NCI-H1930 (cell line): ENCODE measurements at regions not wholly inside any gene's neighbourhood (a gene's known extent, or its start where the extent isn't known, plus 50 kb on each side); places are given as distances from the start of the nearest gene placed in this dataset.

Experiments
- DNase-seq, 2 experiments: peaks; one replicate each; lab custom pipeline; 2025; lab: John Stamatoyannopoulos, UW

DNA sequence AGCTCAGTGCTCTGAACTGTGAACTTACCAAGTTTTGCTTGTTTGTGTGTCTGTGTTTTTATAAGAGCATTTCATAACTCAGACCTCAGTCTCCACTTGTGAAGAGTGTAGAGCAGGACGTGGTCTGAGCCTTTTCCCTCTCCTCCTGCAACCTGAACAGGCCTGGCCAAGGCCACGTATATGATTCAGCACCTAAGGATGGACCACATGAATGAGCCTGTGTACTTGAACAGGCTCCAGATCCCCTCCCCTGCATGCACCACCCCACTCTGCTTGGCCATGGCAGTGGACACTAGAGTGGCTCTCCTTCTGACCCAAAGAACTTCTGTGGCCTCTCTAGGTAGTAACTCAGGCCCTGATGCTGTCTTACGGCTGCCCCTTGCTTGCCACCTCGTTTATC lies 125.9 kb upstream of the FSTL4 start:
- no peak for DNase-seq

DNA sequence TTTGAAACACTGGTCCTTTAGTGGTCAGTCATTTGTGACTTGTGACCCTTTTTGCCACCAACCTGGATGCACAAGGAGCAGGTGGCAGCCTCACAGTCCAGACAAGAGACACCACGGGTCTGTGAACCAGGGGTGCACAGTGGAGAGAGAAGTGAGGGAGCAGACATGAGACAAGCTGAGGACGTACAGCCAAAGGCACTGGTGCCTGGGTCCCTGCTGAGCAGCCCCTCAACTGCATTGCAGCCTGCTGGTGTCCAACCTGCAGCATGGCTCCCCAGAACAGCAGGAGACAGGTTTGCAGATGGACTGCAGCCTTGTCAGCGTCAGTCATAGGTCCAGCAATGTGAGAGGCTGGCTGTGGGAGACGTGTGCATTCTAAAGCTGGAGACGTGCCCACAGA lies 124.2 kb upstream of the FSTL4 start:
- DNase-seq = no peak

DNA sequence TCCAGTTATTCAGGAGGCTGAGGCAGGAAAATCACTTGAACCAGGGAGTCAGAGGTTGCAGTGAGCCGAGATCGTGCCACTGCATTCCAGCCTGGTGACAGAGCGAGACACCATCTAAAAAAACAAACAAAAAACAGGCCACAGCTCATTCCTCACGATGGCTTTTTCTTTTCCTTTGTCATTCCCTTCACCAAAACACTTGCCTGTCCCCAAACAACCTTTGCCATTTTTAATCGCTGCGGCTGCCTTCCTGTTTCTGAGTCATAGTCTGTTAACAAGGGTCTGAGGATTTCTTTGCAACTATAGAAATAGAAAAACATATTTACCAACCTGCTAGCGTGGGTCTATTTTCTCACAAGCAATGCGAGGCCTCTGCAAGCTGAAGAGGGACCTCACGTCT lies 123.0 kb upstream of the FSTL4 start:
- no peak for DNase-seq

DNA sequence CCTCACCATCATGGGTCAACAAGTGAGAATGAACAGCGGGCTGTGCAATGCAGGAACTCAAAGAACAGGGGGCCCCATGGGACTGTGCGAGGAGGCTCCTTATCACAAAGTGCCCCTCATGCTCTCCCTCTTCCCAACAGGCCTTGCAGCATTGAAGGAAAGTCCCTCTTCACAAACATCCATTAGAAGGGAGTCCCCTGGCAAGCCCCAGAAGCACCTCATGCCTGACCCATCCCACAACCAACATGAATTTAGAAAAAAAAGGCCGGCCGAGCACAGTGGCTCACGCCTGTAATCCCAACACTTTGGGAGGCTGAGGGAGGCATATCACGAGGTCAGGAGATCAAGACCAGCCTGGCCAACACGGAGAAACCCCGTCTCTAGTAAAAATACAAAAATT lies 122.6 kb upstream of the FSTL4 start:
- DNase-seq = no peak

DNA sequence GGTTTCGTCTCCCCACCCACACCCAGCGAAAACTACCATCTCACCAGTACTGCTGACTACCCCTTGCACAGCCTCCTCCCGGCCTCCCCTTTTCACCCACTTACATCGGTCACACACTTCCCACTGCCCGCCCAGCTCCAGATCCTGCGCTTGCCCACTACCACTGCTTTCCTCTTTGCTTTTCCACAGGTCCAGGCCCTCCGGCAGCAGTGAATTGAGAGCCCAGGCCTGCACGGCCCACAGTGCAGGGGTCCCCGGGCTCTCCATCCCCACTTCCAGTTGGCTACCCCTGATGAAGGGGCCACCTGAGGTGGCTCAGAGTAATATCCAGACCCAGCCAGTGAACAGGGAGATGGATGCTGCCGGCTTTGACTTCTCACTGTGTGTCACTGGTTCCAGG lies 120.2 kb upstream of the FSTL4 start:
- no peak for DNase-seq

DNA sequence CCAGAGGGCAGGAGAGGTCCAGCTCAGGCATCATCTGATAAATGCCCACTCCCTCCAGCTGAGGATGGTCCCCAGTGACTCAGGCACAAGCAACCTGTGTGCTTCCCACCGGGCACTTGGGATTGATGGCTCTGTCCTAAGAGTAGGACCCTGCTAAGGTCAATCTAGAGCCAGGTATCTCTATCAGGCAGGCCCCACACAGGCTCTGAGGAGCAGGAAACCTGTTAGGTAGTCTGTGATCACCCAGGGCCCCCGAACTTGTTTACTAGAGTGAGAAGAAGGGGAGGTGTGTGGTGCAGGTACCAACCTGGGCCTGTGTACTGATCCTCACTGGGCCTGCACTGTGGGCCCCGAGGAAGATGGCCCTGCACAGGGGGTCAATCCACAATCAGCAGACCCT lies 119.6 kb upstream of the FSTL4 start:
- no peak for DNase-seq

DNA sequence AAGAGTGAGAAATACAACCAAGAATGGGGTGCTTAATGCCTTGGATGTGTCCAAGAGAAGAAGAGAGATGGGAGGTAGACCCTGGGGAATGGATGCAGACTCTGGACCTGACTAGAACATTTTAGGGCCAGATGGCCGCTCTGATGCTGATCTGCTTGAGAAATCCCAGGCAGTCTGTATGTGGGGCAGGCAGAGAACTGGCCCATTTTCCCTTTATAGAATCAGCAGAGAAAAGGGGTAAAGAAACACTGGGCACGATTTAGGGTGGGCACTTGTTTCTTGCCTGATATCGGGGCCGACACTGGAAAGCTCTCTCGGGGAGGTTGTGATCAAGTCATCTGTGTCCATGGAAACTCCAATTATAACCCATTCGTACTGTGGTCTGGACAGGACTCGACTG lies 118.5 kb upstream of the FSTL4 start:
- no peak for DNase-seq

DNA sequence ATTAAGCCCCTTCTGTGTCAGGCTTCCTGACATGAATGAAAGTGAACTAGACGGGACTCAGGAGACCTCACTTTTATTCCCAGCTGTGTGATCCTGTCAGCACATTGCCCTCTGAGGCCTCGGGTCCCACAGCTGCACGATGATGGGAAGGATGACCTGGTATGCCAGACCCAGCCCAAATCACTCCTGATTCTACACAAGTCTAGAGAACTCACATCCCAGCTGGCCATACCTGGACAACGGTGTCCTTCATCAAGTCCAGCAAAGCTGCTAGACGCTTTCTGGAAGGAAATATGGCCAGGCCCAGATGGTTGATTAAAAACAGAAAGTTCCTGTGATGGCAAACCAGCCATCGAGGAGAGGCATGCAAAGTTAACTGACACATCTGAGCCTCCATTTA lies 118.0 kb upstream of the FSTL4 start:
- no peak for DNase-seq

DNA sequence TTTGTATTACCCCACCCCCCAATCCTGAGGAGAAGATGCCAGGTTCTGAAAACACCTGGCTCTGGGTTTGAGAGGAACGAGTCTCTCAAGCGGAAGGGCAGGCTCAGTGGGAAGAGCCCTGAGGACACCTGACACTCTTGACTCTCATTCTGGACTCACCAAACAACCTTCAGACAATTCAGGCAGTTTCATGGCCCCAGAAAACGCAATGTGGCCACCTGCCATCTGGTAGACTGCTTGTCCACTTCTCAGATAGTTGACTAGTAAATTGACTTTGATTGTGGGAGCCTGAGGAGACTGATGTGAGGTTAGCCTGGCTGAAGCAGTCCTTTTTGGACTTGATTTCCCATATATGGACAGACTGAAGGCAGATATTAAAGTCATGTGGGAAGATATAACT lies 117.5 kb upstream of the FSTL4 start:
- DNase-seq = no peak

DNA sequence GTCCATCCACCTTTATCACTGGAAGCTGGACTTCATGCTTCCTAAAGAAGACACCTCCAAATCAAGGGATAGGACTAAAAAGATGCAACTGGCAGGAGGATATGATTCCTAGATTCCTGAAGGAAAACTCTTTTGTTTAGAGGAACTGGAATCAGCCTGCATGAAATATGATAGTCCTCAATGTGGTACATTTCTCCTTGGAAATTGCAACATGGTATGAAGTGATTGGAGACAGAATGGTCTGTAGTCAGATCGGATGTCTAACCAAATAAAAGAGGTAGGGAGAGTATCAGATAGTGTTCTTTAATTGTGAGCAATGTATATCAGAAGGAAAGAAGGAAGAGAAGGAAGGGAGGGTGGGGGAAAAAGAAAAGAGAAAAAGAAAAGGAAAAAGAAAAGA lies 116.1 kb upstream of the FSTL4 start:
- no peak for DNase-seq

DNA sequence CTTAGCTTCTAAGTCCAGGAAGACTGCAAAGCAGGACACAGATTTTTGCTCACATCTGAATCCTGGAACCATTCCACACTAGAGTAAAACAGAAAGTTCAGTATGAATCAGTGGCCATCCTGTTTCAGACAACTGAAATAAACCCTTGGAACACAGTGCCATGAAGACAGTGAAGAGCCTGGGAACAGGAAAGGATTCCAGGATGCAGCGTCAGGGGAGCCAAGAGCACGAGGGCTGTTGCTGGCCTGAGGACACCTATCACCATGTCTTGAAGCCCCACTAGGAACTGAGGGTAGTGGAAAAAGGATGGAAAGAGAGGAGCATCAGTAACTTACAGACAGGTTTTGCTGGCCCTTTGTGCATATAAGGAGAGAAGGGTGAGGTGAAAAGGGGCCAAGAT lies 115.3 kb upstream of the FSTL4 start:
- no peak for DNase-seq

DNA sequence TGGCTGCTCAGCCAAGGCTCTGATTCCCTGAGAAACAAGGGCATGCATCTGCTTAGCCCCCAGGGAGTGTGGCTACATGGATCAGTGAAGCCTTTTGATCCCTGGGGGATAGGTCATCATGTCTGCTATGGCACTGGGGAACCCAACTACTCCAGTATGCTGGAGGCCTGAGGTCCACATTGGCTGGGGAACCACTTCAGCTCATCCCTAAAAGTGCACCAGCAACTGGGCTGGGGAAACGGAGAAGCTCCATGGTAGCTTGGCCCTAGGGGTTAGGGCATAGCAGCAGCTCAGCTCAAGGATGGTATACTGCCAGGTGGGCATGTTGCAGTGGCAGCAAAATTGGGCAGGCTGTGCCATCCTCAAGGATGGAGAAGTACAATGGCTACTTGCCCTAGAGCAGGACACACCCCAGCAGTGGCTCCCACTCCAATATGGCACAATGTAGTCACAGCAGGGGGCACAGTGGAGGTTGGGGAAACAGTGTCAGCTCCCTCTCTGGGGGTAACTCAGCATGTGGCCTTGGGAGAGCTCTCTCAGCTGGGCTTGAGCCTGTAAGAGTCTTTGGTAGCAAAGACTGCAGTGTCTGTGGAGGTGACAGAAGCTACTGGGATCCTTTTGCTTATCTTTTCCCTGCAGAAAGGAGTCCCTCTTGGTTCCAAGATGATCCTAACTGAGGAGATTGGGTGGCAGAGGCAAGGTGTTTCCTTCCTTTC lies 111.5 kb upstream of the FSTL4 start:
- DNase-seq = no peak

DNA sequence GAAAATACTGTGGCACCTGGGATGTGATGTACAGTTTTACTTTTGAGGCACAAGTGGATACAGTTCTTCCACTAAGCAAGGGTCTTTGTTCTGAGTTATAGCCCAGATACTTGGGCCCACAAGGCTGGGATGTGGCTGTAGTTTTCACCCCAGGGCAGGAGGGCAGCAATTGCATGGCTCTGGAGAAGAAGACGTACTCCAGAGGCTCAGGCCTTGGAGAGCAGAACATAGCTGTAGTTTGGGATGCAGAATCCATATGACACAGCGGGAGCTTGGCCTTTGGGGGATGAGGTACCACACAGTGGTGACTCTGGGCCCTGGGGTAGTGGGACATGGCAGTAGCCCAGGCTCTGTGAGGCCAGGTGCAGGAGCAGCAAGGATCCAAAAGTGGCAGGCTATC lies 110.8 kb upstream of the FSTL4 start:
- no peak for DNase-seq

DNA sequence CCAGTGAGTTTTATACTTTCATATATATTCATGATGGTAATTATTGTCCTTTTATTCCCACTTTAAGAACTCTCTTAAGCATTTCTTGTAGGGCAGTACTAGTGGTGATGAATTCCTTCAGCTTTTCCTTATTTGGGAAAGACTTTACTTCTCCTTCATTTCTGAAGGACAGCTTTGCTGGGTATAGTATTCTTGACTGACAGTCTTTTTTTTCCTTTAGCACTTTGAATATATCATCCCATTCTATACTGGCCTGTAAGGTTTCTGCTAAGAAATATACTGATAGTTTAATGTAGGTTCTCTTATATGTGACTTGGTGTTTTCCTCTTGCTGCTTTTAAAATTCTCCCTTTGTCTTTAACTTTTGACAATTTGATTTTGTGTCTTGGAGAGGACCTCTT lies 109.0 kb upstream of the FSTL4 start:
- no peak for DNase-seq

DNA sequence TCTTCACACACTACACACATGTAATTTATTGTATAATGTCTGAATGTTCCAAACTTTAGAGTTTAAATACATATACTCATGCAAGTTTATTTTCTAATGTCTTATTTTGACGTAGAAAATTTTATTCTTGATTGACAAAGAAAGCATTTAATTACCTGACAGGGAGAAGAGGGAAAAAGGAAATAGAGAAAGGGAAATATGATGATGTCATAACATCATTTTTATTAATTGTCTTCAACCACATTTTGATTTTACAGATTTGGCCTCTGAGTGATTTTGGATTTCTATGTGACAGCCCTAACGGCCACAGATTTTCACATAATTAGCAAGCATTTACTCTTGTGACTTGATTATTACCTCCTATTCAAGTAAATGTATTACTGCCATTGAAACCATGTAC lies 106.1 kb upstream of the FSTL4 start:
- DNase-seq = no peak

DNA sequence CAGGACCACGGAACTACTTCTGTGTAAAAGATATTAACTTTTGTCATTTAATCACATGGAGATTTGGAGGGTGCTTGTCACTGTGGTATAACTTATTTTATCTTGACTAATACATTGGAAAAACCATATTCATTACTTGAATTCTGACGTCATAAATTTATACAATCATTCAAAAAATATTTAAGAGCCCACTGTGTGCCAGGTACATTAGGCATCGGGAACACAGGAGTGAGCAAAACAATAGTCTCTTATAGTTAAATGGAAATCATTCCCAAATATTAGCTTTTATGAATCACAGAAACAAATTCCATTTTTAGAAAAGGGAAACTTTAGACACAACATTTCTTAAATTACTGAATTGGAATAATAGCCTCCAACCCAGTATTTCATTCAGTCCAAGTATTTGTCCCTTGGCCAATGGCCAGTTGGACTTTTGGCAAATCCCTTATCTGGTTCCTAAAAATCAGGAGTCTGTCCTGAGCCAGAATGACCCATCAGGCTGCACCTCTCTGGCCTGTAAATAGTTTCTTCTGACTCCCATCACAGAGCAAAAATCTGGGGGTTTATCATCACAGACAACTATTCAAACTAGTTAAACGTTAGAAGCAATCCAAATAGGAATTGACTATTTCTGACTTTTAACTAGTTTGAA lies 104.3 kb upstream of the FSTL4 start:
- no peak for DNase-seq

DNA sequence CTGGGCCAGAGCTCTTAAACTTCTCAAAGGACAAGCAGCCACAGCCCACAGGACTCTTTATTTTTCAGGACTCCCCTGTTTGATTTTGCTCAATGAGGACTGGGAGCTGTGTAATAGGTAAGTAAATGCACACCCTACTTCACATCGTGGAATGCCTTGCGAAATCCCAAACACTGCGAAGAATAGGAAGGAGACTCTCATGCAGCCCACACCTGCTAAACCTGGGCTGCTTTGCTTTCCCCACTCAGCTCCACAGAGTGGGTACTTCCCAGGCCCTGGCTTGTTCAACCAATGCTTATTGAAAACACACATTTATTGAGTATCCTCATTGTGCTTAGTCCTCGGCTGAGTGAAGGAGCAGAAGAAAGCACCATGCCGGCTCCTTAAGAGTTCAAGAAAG lies 103.3 kb upstream of the FSTL4 start:
- no peak for DNase-seq

DNA sequence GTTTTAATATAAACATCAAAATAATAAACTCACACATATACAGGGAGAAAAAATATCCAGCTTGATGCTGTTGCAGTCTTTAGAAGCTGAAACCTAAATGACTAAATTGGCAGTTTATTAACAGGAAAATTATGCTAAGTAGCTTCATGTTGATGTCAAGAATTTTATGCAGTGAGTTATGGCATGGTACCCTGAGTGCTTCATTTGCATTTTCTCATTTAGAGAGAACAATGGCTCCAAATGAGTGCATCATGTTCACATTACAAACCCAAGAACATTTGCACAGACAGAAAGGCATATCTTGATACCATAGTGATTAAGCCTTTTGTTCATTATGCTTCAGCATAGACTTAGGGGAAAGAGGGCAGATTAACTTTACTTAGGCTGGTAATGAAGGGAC lies 102.9 kb upstream of the FSTL4 start:
- no peak for DNase-seq

DNA sequence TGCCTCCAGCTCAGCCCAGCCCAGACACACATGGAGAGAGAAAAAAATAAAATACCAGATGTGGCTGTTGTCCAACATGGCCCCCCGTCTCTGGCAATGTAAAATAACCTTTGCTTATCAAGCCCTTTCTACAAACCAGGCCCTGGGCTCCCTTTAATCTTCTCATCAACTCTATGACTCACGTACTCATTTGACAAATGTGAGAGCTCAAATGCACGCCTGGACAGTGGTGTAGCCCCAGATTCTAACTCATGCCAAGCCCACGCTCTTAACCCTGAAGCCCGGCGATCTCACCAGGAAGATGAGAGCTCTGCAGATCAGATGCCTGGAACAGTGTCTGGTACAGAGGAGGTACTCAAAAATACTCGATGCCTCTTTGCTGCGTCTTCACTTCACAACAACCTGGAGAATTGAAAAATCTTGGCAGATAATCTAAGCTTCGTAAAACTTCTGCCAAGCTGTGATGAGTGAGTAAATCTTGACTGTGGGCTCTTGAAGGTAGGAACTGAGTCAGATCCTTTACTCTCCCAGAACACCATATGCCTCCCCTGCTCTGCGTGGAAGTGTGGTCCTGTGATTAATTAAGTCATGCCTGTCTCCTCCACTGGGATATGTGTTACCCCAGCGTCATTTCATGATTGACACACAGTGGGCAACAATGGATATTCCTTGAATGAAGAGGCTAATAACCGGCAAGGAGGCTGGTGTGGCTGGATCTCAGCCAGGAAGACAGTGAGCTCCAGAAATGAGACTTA lies 102.0 kb upstream of the FSTL4 start:
- no peak for DNase-seq

DNA sequence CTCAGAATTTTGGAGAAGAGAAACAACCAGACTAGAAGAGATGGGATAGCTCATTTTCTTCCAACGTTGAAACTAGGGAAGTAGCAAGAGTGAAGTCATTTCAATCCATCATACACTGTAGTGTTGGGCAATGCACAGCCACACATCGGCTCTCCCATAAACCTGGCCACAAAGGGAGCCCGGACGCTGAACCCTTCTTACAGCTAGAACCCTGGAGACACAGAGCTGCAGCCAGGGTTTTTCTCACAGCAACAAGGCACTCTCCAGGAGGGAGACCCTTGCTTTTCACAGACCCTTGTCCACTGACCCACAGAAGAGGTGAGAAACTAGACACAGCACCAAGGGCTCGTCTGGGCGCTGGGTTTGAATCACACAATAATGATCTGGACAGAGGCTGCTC lies 101.4 kb upstream of the FSTL4 start:
- no peak for DNase-seq

DNA sequence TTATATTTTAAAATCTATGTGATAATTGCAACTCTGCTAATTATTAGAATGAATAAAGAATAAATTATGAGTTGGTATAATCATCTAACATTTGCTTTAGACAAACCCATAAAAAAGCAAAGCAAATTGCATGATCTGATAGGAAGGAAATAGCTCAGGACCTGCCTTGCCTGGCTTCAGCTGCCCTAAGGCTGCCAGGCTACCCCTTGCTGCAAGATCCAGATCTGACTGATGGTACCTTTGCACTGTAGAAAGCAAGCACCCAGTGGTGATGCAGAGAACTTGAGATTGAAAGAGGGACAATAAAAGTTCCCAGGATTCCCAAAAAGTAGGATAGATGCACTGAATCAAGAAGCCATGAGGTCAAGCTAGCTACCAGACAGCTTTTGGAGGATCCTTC lies 100.9 kb upstream of the FSTL4 start:
- DNase-seq = no peak

DNA sequence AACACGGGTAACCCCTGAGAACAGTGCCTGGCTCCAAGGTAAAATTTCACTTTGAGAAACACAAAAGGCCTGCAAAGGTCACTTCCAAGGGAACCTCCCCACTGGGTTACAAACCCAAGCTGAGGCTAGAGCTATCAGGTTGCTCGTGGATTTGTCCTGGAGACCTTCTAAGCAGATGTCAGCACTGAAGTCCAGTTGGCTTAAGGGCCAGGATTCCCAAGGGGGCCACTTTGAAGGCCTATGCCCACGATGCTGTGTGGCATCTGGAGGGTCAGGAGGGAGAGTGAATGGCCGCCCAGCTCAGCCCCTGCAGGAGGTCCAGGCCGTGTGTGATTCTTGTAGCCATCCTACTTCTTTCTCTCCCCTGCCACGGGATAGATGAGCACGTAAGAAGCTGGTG lies 100.2 kb upstream of the FSTL4 start:
- no peak for DNase-seq

DNA sequence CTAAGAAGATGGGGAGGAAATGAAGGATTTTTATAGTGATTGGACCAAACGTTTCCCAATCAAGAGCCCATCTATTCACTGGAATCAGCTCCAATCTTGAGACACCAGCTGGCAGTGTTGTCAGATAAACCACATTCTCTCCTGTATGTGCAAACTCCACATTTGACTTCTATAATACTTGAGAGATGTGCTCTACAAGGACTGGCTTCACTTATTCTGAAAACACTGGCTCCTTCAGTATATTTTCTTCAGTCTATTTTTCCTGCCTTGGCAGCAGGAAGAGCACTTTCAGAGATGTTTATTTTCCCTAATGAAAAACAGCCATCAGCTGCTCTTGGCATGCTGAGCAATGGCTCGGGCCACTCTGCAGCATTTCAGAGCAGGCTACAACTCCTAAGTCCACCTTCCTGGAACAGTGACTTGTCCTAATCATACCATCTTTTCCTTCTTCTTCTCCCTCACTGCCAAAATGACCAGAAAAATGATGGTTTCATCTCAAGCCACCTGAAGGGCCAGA lies 96.9 kb upstream of the FSTL4 start:
- no peak for DNase-seq
